Stimulated activated CD8-positive, alpha-beta memory T cell treated with anti-CD3 and anti-CD28 coated beads, Interleukin-7, amount 100 ng/mL, for 24 hours (primary cell): ENCODE measurements at regions not wholly inside any gene's neighbourhood (a gene's known extent, or its start where the extent isn't known, plus 50 kb on each side); places are given as distances from the start of the nearest gene placed in this dataset.

Source experiments
- DNase-seq: peaks from one replicate; pipeline ENCODE4 v3.0.0-alpha.2; 2020; ENCODE audit warnings: low read depth

- DNase-seq = no peak
Measured at GRCh38 chr1:165025805-165026204, 330.7 kb downstream of the LMX1A start.

GRCh38 chr1:165014753-165015152 is 341.8 kb downstream of the LMX1A start:
- no peak for DNase-seq

- no peak for DNase-seq
Measured at GRCh38 chr1:165011991-165012531, 344.5 kb downstream of the LMX1A start.

GRCh38 chr1:165011186-165011585 is 345.3 kb downstream of the LMX1A start:
- DNase-seq = no peak

GRCh38 chr1:165010418-165011070 is 346.0 kb downstream of the LMX1A start:
- DNase-seq = no peak

GRCh38 chr1:165006831-165007230 is 349.7 kb downstream of the LMX1A start:
- DNase-seq = no peak

- DNase-seq = no peak
Measured at GRCh38 chr1:164999146-164999545, 357.4 kb downstream of the LMX1A start.

GRCh38 chr1:164991763-164992314 is 364.7 kb downstream of the LMX1A start:
- no peak for DNase-seq

- no peak for DNase-seq
Measured at GRCh38 chr1:164983023-164983650, 373.4 kb downstream of the LMX1A start.

- DNase-seq = no peak
Measured at GRCh38 chr1:164982545-164982944, 374.0 kb downstream of the LMX1A start.

GRCh38 chr1:164977561-164977960 is 379.0 kb downstream of the LMX1A start:
- no peak for DNase-seq

GRCh38 chr1:164971921-164972415 is 384.5 kb downstream of the LMX1A start:
- no peak for DNase-seq

- DNase-seq = no peak
Measured at GRCh38 chr1:164971391-164971790, 385.1 kb downstream of the LMX1A start.

- no peak for DNase-seq
Measured at GRCh38 chr1:164969253-164969652, 387.3 kb downstream of the LMX1A start.

GRCh38 chr1:164967300-164967699 is 389.2 kb downstream of the LMX1A start:
- DNase-seq = no peak

- DNase-seq = no peak
Measured at GRCh38 chr1:164961715-164962114, 394.8 kb downstream of the LMX1A start.

GRCh38 chr1:164958982-164959768 is 397.3 kb downstream of the LMX1A start:
- no peak for DNase-seq

- no peak for DNase-seq
Measured at GRCh38 chr1:164953815-164954214, 394.8 kb downstream of the PBX1 start.

GRCh38 chr1:164953098-164953497 is 394.1 kb downstream of the PBX1 start:
- DNase-seq = no peak

GRCh38 chr1:164951508-164951907 is 392.5 kb downstream of the PBX1 start:
- DNase-seq = no peak

- no peak for DNase-seq
Measured at GRCh38 chr1:164950541-164950986, 391.6 kb downstream of the PBX1 start.

GRCh38 chr1:164949771-164950471 is 390.9 kb downstream of the PBX1 start:
- no peak for DNase-seq
